AG20443 (cell line): ENCODE measurements at regions not wholly inside any gene's neighbourhood (a gene's known extent, or its start where the extent isn't known, plus 50 kb on each side); places are given as distances from the start of the nearest gene placed in this dataset.

ENCODE experiments used
- DNase-seq: peaks from one replicate; pipeline ENCODE4 v3.0.0; 2012; ENCODE audit warnings: low spot score, mixed read lengths

GRCh38 chr16:62088731-62089410 lies 52.6 kb upstream of the CDH8 start:
- no peak for DNase-seq
